ENCODE measurements at regions not wholly inside any gene's neighbourhood (a gene's known extent, or its start where the extent isn't known, plus 50 kb on each side); places are given as distances from the start of the nearest gene placed in this dataset.

GRCh38 chr18:29849144-29849543 is 1193.4 kb downstream of the DSC3 start:
- no peak for TF ChIP-seq CTCF (optimal IDR thresholded peaks at IDR 0.05 in 1 of 3, IDR thresholded peaks at IDR 0.05 in 1 of 3, conservative IDR thresholded peaks at IDR 0.05 in 1 of 3; ENCODE audit: extremely low read depth in 1 of 3, insufficient read depth in 2 of 3, low read length in 3 of 3)
- TF ChIP-seq EZH2 (IDR thresholded peaks at IDR 0.05; ENCODE audit: low read length) = no peak
- no peak for FAIRE-seq
- dilution Hi-C loops (cut with MboI; ENCODE audit: extremely low pct_ligation_motif_present, low sequenced_read_pairs) = no loop called here

GRCh38 chr18:29841631-29842030 is 1200.9 kb downstream of the DSC3 start:
- no peak for DNase-seq (ENCODE audit: low read depth, low spot score)
- no peak overlapping the region for H3K27ac ChIP-seq (ENCODE audit: control insufficient read depth, insufficient read depth, low read length)

More at GRCh38 chr18:29849144-29849543, 1193.4 kb downstream of the DSC3 start:
- Histone ChIP-seq H4K20me1 (ENCODE audit: control insufficient read depth, extremely low read depth, insufficient read depth, low read length) (no peaks in the 10 kb centered on the region), H3K79me2 (ENCODE audit: control insufficient read depth, insufficient read depth, low read length) (no peaks in the 10 kb centered on the region), H3K4me2 (ENCODE audit: control insufficient read depth, extremely low read depth, insufficient read depth, low read depth, low read length) (no peak overlapping the region), H3K9me3 (ENCODE audit: control insufficient read depth, low read depth, low read length) (no peaks in the 10 kb centered on the region), H3K27me3 (ENCODE audit: control insufficient read depth, extremely low read depth, insufficient read depth, low read length) (no peaks in the 10 kb centered on the region), H3K4me3 (ENCODE audit: control insufficient read depth in 2 of 3, extremely low read depth in 1 of 3, insufficient read depth in 2 of 3, low read depth in 1 of 3, low read length in 3 of 3) (no peak overlapping the region), H3K27ac (ENCODE audit: control insufficient read depth, insufficient read depth, low read length) (no peak overlapping the region), H3K9ac (ENCODE audit: control insufficient read depth, extremely low read depth, insufficient read depth, low read length) (no peak overlapping the region), H3K36me3 (ENCODE audit: control insufficient read depth in 2 of 2, extremely low read depth in 1 of 2, insufficient read depth in 2 of 2, low read length in 2 of 2) (no peaks in the 10 kb centered on the region), H3K4me1 (ENCODE audit: control insufficient read depth, extremely low read depth, insufficient read depth, low read length) (no peaks in the 10 kb centered on the region), H2AFZ (ENCODE audit: control insufficient read depth, low read length) (no peak overlapping the region), H3K9me1 (ENCODE audit: control insufficient read depth, extremely low read depth, insufficient read depth, low read length) (no peaks in the 10 kb centered on the region)
- no peak for DNase-seq (ENCODE audit: low read depth, low spot score)

More at GRCh38 chr18:29841631-29842030, 1200.9 kb downstream of the DSC3 start:
- Histone ChIP-seq H3K9ac (ENCODE audit: control insufficient read depth, extremely low read depth, insufficient read depth, low read length) (no peak overlapping the region), H3K9me1 (ENCODE audit: control insufficient read depth, extremely low read depth, insufficient read depth, low read length) (no peaks in the 10 kb centered on the region), H3K4me3 (ENCODE audit: control insufficient read depth in 2 of 3, extremely low read depth in 1 of 3, insufficient read depth in 2 of 3, low read depth in 1 of 3, low read length in 3 of 3) (no peak overlapping the region), H3K36me3 (ENCODE audit: control insufficient read depth in 2 of 2, extremely low read depth in 1 of 2, insufficient read depth in 2 of 2, low read length in 2 of 2) (no peaks in the 10 kb centered on the region), H3K27me3 (ENCODE audit: control insufficient read depth, extremely low read depth, insufficient read depth, low read length) (no peaks in the 10 kb centered on the region), H4K20me1 (ENCODE audit: control insufficient read depth, extremely low read depth, insufficient read depth, low read length) (no peaks in the 10 kb centered on the region), H3K79me2 (ENCODE audit: control insufficient read depth, insufficient read depth, low read length) (no peaks in the 10 kb centered on the region), H3K4me1 (ENCODE audit: control insufficient read depth, extremely low read depth, insufficient read depth, low read length) (peaks cover 6% of the 10 kb centered on the region), H3K4me2 (ENCODE audit: control insufficient read depth, extremely low read depth, insufficient read depth, low read depth, low read length) (no peak overlapping the region), H3K9me3 (ENCODE audit: control insufficient read depth, low read depth, low read length) (no peaks in the 10 kb centered on the region), H2AFZ (ENCODE audit: control insufficient read depth, low read length) (no peak overlapping the region)
- no peak for FAIRE-seq
- dilution Hi-C loops (cut with MboI; ENCODE audit: extremely low pct_ligation_motif_present, low sequenced_read_pairs) = no loop called here
- TF ChIP-seq EZH2 (IDR thresholded peaks at IDR 0.05; ENCODE audit: low read length) (no peak), CTCF (optimal IDR thresholded peaks at IDR 0.05 in 1 of 3, IDR thresholded peaks at IDR 0.05 in 1 of 3, conservative IDR thresholded peaks at IDR 0.05 in 1 of 3; ENCODE audit: extremely low read depth in 1 of 3, insufficient read depth in 2 of 3, low read length in 3 of 3) (no peak)

Data from keratinocyte (primary cell).